GM12892 (cell line): ENCODE measurements at regions not wholly inside any gene's neighbourhood (a gene's known extent, or its start where the extent isn't known, plus 50 kb on each side); places are given as distances from the start of the nearest gene placed in this dataset.

Experiments used
- POLR2A ChIP-seq: IDR thresholded peaks from 2 replicates; pipeline ENCODE4 v1.6.1; 2011; ENCODE audit warnings: low read depth, low read length, control low read depth
- POLR2AphosphoS5 ChIP-seq: IDR thresholded peaks from 2 replicates; pipeline ENCODE4 v1.6.1; 2011; ENCODE audit warnings: low read depth, low read length, control low read depth
- TAF1 ChIP-seq: IDR thresholded peaks from 2 replicates; pipeline ENCODE4 v1.6.1; 2011; ENCODE audit warnings: low read depth, mild to moderate bottlenecking, control low read depth, low read length, borderline replicate concordance

GRCh38 chr16:35203636-35204035 is 1744.2 kb downstream of the TP53TG3F start:
- TF ChIP-seq POLR2A (no peak), POLR2AphosphoS5 (no peak), TAF1 (no peak)
